Mesothelial cell of epicardium (in vitro differentiated cells): ENCODE measurements at regions not wholly inside any gene's neighbourhood (a gene's known extent, or its start where the extent isn't known, plus 50 kb on each side); places are given as distances from the start of the nearest gene placed in this dataset.

Source experiments
- DNase-seq, 2 experiments: peaks; one replicate each; pipeline ENCODE4 v3.0.0; 2021; ENCODE audit warnings: low spot score in 2 of 2; ENCODE audit not compliant: unreplicated experiment in 2 of 2
- H3K27ac Mint-ChIP-seq: 2 replicates; pipeline ENCODE4 v1.8.0; 2021; ENCODE audit warnings: mixed read lengths
- H3K27me3 Mint-ChIP-seq: 2 replicates; pipeline ENCODE4 v1.8.0; 2021; ENCODE audit warnings: low read depth, mixed read lengths
- H3K36me3 Mint-ChIP-seq: 2 replicates; pipeline ENCODE4 v1.8.0; 2021; ENCODE audit warnings: mixed read lengths
- H3K4me1 Mint-ChIP-seq: 2 replicates; pipeline ENCODE4 v1.8.0; 2021; ENCODE audit warnings: mixed read lengths
- H3K4me3 Mint-ChIP-seq: 2 replicates; pipeline ENCODE4 v1.8.0; 2021; ENCODE audit warnings: mild to moderate bottlenecking, moderate library complexity, mixed read lengths
- H3K9me3 Mint-ChIP-seq: 2 replicates; pipeline ENCODE4 v1.8.0; 2021; ENCODE audit warnings: mixed read lengths
- CTCF ChIP-seq: fragments of 200-600 bp; sonication (generic); IDR thresholded peaks from one replicate; pipeline ENCODE4 v1.5.0; 2021; ENCODE audit warnings: antibody characterized with exemption; ENCODE audit not compliant: unreplicated experiment

GRCh38 chr13:47499358-47500150 is 501.5 kb downstream of the SUCLA2 start:
- no peaks in the 10 kb centered on the region for H3K9me3 Mint-ChIP-seq
- peaks cover 6% of the 10 kb centered on the region for H3K4me1 Mint-ChIP-seq
- H3K4me3 Mint-ChIP-seq: no peak overlapping the region
- DNase-seq: no peak
- no peaks in the 10 kb centered on the region for H3K36me3 Mint-ChIP-seq
- peaks cover 2% of the 10 kb centered on the region for H3K27me3 Mint-ChIP-seq
- no peak overlapping the region for H3K27ac Mint-ChIP-seq
- no peak for TF ChIP-seq CTCF

GRCh38 chr13:47484548-47484947 is 516.5 kb downstream of the SUCLA2 start:
- no peaks in the 10 kb centered on the region for H3K9me3 Mint-ChIP-seq
- DNase-seq: no peak
- H3K4me3 Mint-ChIP-seq: no peak overlapping the region
- no peak overlapping the region for H3K27ac Mint-ChIP-seq
- H3K27me3 Mint-ChIP-seq: no peaks in the 10 kb centered on the region
- H3K4me1 Mint-ChIP-seq: no peaks in the 10 kb centered on the region
- H3K36me3 Mint-ChIP-seq: no peaks in the 10 kb centered on the region
- no peak for TF ChIP-seq CTCF

- Mint-ChIP-seq H3K4me3 (no peak overlapping the region), H3K27ac (no peak overlapping the region), H3K36me3 (no peaks in the 10 kb centered on the region), H3K9me3 (no peaks in the 10 kb centered on the region), H3K4me1 (no peaks in the 10 kb centered on the region), H3K27me3 (peaks cover 3% of the 10 kb centered on the region)
- no peak for TF ChIP-seq CTCF
- no peak for DNase-seq
These were observed 519.5 kb downstream of the SUCLA2 start for GRCh38 chr13:47481536-47481935.

- TF ChIP-seq CTCF: no peak
These were observed 520.1 kb downstream of the SUCLA2 start for GRCh38 chr13:47480951-47481350.

GRCh38 chr13:47480121-47480520 is 521.0 kb downstream of the SUCLA2 start:
- TF ChIP-seq CTCF: no peak
- H3K27me3 Mint-ChIP-seq: peaks cover 3% of the 10 kb centered on the region

More at GRCh38 chr13:47480951-47481350, 520.1 kb downstream of the SUCLA2 start:
- no peak for DNase-seq
- peaks cover 3% of the 10 kb centered on the region for H3K27me3 Mint-ChIP-seq
- H3K36me3 Mint-ChIP-seq: no peaks in the 10 kb centered on the region
- H3K27ac Mint-ChIP-seq: no peak overlapping the region
- H3K9me3 Mint-ChIP-seq: no peaks in the 10 kb centered on the region
- H3K4me3 Mint-ChIP-seq: no peak overlapping the region
- H3K4me1 Mint-ChIP-seq: no peaks in the 10 kb centered on the region

More at GRCh38 chr13:47480121-47480520, 521.0 kb downstream of the SUCLA2 start:
- Mint-ChIP-seq H3K36me3 (no peaks in the 10 kb centered on the region), H3K27ac (no peak overlapping the region), H3K9me3 (no peaks in the 10 kb centered on the region), H3K4me1 (no peaks in the 10 kb centered on the region), H3K4me3 (no peak overlapping the region)
- DNase-seq: no peak
